DND-41 (cell line): ENCODE measurements at regions not wholly inside any gene's neighbourhood (a gene's known extent, or its start where the extent isn't known, plus 50 kb on each side); places are given as distances from the start of the nearest gene placed in this dataset.

Experiments
- ATAC-seq: fragments of 200-7000 bp; cut with Tn5 transposase; 3 replicates; pipeline ENCODE4 v1.9.1; 2021; ENCODE audit warnings: low read depth; ENCODE audit not compliant: insufficient read depth
- DNase-seq: peaks from one replicate; pipeline ENCODE4 v3.0.0-alpha.2; 2020
- H2AFZ ChIP-seq: 2 replicates; pipeline ENCODE4 v1.6.0; 2012; ENCODE audit warnings: low read depth, low read length
- H3K27ac ChIP-seq: 2 replicates; pipeline ENCODE4 v1.5.1; 2012; ENCODE audit warnings: low read length, inconsistent platforms
- H3K27me3 ChIP-seq: fragments of 200-600 bp; sonication (generic); 2 replicates; pipeline ENCODE4 v1.6.0; 2012; ENCODE audit warnings: low read length, mild to moderate bottlenecking, inconsistent platforms; ENCODE audit not compliant: insufficient read depth, poor library complexity
- H3K36me3 ChIP-seq: 2 replicates; pipeline ENCODE4 v1.5.1; 2012; ENCODE audit warnings: low read length, inconsistent platforms; ENCODE audit not compliant: insufficient read depth
- H3K4me1 ChIP-seq: 2 replicates; pipeline ENCODE4 v1.5.1; 2012; ENCODE audit warnings: mild to moderate bottlenecking, low read length; ENCODE audit not compliant: insufficient read depth
- H3K4me2 ChIP-seq: 2 replicates; pipeline ENCODE4 v1.6.0; 2012; ENCODE audit warnings: mild to moderate bottlenecking, moderate library complexity, low read length, inconsistent platforms; ENCODE audit not compliant: insufficient read depth
- H3K4me3 ChIP-seq, 2 experiments: fragments of 200-600 bp in 1 of 2; shearing (Covaris generic) in 1 of 2; 2 replicates each; pipeline ENCODE4 v1.5.1; 2012 to 2016; ENCODE audit warnings: inconsistent platforms in 2 of 2, low read length in 2 of 2, mild to moderate bottlenecking in 2 of 2, low read depth in 1 of 2, moderate library complexity in 1 of 2
- H3K79me2 ChIP-seq: 2 replicates; pipeline ENCODE4 v1.6.0; 2012; ENCODE audit warnings: low read length, inconsistent platforms; ENCODE audit not compliant: insufficient read depth
- H3K9ac ChIP-seq: 2 replicates; pipeline ENCODE4 v1.6.0; 2012; ENCODE audit warnings: low read depth, mild to moderate bottlenecking, inconsistent platforms, low read length, moderate library complexity
- H3K9me3 ChIP-seq: 2 replicates; pipeline ENCODE4 v1.5.1; 2012; ENCODE audit warnings: low read length, moderate library complexity, mild to moderate bottlenecking, inconsistent platforms; ENCODE audit not compliant: insufficient read depth, severe bottlenecking
- H4K20me1 ChIP-seq: 2 replicates; pipeline ENCODE4 v1.6.0; 2012; ENCODE audit warnings: low read length; ENCODE audit not compliant: insufficient read depth
- EZH2 ChIP-seq: IDR thresholded peaks from 3 replicates; pipeline ENCODE4 v1.6.1; 2012; ENCODE audit warnings: borderline replicate concordance, low read depth, mild to moderate bottlenecking, moderate library complexity, low read length, inconsistent platforms; ENCODE audit not compliant: severe bottlenecking
- TF ChIP-seq, protein P1 (sequence below): IDR thresholded peaks from 2 replicates; pipeline ENCODE4 v1.5.1; 2012; ENCODE audit warnings: borderline replicate concordance, low read length, moderate library complexity, mild to moderate bottlenecking; ENCODE audit not compliant: poor library complexity, severe bottlenecking; ENCODE audit errors: extremely low read depth

DNA sequence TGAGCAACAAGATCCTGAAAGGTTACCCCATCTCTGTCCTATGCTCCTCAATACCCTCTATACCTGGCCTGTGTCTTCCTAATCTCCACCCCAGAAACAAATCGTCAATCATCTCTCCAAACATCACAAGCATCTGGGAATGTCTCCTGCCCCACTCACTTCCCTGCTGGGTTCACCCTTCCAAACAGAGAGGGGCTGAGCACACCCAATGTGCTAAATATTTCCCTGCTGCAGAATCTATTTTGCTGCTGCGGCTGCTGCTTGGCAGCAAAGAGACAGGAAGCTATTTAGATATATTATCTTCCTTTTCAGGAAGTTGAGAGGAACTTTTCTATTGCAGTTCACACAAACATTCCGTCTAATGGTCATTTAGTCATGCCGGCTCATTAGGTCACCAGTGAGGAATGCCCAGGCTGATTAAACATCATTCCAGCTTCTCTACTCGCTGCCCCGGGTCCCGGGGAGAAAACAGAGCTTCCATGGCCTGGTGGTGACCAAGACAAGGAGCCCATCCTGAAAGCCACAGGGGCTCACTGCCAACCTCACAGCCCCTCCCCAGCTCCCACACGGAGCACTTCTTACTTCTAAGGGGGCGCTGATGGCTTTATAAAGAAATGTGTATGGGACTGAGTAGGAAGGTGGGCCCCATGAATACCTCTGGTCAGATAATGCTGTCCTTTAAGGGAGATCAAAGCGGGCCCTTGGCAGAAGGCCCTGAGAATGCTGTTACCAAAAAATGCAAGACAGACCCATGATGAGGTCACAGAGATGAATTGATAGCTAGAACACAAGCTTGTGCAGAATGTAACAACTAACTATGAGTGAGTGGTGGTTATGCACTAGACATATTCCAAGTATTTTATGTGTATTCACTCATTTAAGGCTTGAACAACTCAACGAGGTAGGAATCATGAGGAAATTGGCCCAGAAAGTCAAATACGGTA is 218.3 kb downstream of the SOX9 start:
- H3K36me3 ChIP-seq = no peaks in the 10 kb centered on the region
- H4K20me1 ChIP-seq = no peaks in the 10 kb centered on the region
- ATAC-seq = no peak
- no peak overlapping the region for H3K4me2 ChIP-seq
- no peak overlapping the region for H2AFZ ChIP-seq
- TF ChIP-seq, protein P1, sequence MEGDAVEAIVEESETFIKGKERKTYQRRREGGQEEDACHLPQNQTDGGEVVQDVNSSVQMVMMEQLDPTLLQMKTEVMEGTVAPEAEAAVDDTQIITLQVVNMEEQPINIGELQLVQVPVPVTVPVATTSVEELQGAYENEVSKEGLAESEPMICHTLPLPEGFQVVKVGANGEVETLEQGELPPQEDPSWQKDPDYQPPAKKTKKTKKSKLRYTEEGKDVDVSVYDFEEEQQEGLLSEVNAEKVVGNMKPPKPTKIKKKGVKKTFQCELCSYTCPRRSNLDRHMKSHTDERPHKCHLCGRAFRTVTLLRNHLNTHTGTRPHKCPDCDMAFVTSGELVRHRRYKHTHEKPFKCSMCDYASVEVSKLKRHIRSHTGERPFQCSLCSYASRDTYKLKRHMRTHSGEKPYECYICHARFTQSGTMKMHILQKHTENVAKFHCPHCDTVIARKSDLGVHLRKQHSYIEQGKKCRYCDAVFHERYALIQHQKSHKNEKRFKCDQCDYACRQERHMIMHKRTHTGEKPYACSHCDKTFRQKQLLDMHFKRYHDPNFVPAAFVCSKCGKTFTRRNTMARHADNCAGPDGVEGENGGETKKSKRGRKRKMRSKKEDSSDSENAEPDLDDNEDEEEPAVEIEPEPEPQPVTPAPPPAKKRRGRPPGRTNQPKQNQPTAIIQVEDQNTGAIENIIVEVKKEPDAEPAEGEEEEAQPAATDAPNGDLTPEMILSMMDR = no peak
- TF ChIP-seq EZH2 = no peak
- no peak for DNase-seq
- H3K4me1 ChIP-seq = no peaks in the 10 kb centered on the region
- no peaks in the 10 kb centered on the region for H3K27me3 ChIP-seq
- H3K4me3 ChIP-seq = no peak overlapping the region
- H3K27ac ChIP-seq = no peak overlapping the region
- no peaks in the 10 kb centered on the region for H3K79me2 ChIP-seq
- H3K9ac ChIP-seq = no peak overlapping the region
- no peaks in the 10 kb centered on the region for H3K9me3 ChIP-seq

DNA sequence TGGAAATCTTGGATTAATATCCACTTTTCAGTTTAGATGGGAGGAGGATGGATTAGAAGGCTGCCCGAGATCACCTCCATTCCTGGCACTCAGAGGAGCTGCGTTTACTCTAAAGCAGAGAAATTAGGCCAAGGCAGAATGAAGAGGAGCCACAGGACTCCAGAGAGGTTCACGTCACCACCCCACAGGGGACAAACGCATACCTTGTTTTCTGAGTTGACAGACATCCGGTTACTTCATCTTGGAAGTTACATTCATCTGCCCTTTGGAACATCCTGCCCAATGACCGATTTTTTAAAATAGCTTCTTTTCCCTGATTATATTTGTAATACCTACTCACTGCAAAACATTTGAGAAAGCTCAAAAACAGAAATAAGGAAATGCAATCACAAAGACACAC is 220.0 kb downstream of the SOX9 start:
- Histone ChIP-seq H3K4me3 (no peak overlapping the region), H3K9me3 (no peaks in the 10 kb centered on the region), H3K9ac (no peak overlapping the region), H3K27ac (no peak overlapping the region), H3K36me3 (no peaks in the 10 kb centered on the region), H4K20me1 (no peaks in the 10 kb centered on the region), H3K27me3 (no peaks in the 10 kb centered on the region), H3K4me1 (no peaks in the 10 kb centered on the region), H3K4me2 (no peak overlapping the region), H3K79me2 (no peaks in the 10 kb centered on the region), H2AFZ (no peak overlapping the region)
- ATAC-seq (no peak), DNase-seq (no peak)
- TF ChIP-seq, protein P1 = no peak
- no peak for TF ChIP-seq EZH2

DNA sequence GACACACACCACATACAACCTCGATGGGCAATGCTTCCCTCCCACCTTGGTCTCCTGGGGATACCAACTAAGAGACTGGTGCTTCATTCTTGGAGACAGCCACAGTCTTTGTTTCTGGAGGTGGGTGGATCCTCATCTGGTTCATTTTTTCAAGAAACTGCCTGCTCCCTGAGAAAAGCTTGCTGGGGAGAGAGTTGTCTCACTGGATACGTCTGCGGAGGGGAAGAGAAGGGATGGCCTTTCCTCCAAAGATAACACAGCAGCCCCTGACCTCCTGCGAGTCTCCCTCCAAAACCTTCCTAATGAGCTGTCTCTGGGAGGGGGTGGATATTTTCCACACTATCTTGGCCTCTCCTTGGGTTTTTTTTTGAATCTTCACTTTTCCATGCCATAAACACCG is 221.2 kb downstream of the SOX9 start:
- Histone ChIP-seq H3K9me3 (no peaks in the 10 kb centered on the region), H3K27ac (no peak overlapping the region), H3K27me3 (no peaks in the 10 kb centered on the region), H2AFZ (no peak overlapping the region), H3K9ac (no peak overlapping the region), H3K79me2 (no peaks in the 10 kb centered on the region), H3K4me3 (no peak overlapping the region), H3K36me3 (no peaks in the 10 kb centered on the region), H4K20me1 (no peaks in the 10 kb centered on the region), H3K4me2 (no peak overlapping the region), H3K4me1 (no peaks in the 10 kb centered on the region)
- ATAC-seq (no peak), DNase-seq (no peak)
- no peak for TF ChIP-seq EZH2
- TF ChIP-seq, protein P1 = no peak
